GM21515 (cell line): ENCODE measurements at regions not wholly inside any gene's neighbourhood (a gene's known extent, or its start where the extent isn't known, plus 50 kb on each side); places are given as distances from the start of the nearest gene placed in this dataset.

Experiments
- ATAC-seq: cut with Tn5 transposase; IDR thresholded peaks from one replicate; pipeline ENCODE4 v1.9.1; 2021; ENCODE audit not compliant: unreplicated experiment

GRCh38 chr11:111194860-111195568, 50.5 kb upstream of the POU2AF2 start:
- ATAC-seq = no peak

GRCh38 chr11:111193924-111194490, 51.5 kb upstream of the POU2AF2 start:
- ATAC-seq = no peak

- ATAC-seq = no peak
These were observed 56.1 kb upstream of the POU2AF2 start for GRCh38 chr11:111189466-111189865.

GRCh38 chr11:111186308-111186915, 59.1 kb upstream of the POU2AF2 start:
- no peak for ATAC-seq

- ATAC-seq = no peak
These were observed 60.3 kb upstream of the POU2AF2 start for GRCh38 chr11:111185266-111185665.

GRCh38 chr11:111183706-111184105, 61.8 kb upstream of the POU2AF2 start:
- no peak for ATAC-seq

- no peak for ATAC-seq
These were observed 66.2 kb upstream of the POU2AF2 start for GRCh38 chr11:111179184-111179910.

GRCh38 chr11:111177037-111177871, 68.3 kb upstream of the POU2AF2 start:
- peak; percentile 76 for ATAC-seq

GRCh38 chr11:111176603-111177002, 68.9 kb upstream of the POU2AF2 start:
- ATAC-seq = peak; percentile 46

GRCh38 chr11:111173221-111173620, 72.3 kb upstream of the POU2AF2 start:
- ATAC-seq = no peak

- no peak for ATAC-seq
These were observed 73.1 kb upstream of the POU2AF2 start for GRCh38 chr11:111172321-111172862.

GRCh38 chr11:111170761-111171379, 74.7 kb upstream of the POU2AF2 start:
- ATAC-seq = no peak

GRCh38 chr11:111169367-111169766, 76.2 kb upstream of the POU2AF2 start:
- ATAC-seq = no peak

- no peak for ATAC-seq
These were observed 76.7 kb upstream of the POU2AF2 start for GRCh38 chr11:111168871-111169270.

- no peak for ATAC-seq
These were observed 77.9 kb upstream of the POU2AF2 start for GRCh38 chr11:111167666-111168065.

- no peak for ATAC-seq
These were observed 78.9 kb upstream of the POU2AF2 start for GRCh38 chr11:111166598-111166997.

GRCh38 chr11:111162305-111162704, 83.2 kb upstream of the POU2AF2 start:
- no peak for ATAC-seq

GRCh38 chr11:111157571-111157970, 88.0 kb upstream of the POU2AF2 start:
- ATAC-seq = no peak

- no peak for ATAC-seq
These were observed 90.5 kb upstream of the POU2AF2 start for GRCh38 chr11:111155021-111155420.

- no peak for ATAC-seq
These were observed 92.3 kb upstream of the POU2AF2 start for GRCh38 chr11:111153194-111153593.
